SK-N-SH (cell line): ENCODE measurements at regions not wholly inside any gene's neighbourhood (a gene's known extent, or its start where the extent isn't known, plus 50 kb on each side); places are given as distances from the start of the nearest gene placed in this dataset.

Source experiments
- CTCF ChIA-PET: fragments of 300-600, 350-600 bp; formaldehyde crosslinking; extraction: SDS; loops from one replicate; lab custom pipeline; 2021; lab: Yijun Ruan, JAX
- POLR2A ChIA-PET: fragments of 350-600 bp; sonication (Branson Sonifier 250); formaldehyde crosslinking; extraction: SDS; loops from one replicate; lab custom pipeline; 2020; ENCODE audit warnings: antibody characterized with exemption, inconsistent platforms; lab: Yijun Ruan, JAX
- DNase-seq: peaks from one replicate; pipeline ENCODE4 v3.0.0; 2012
- H2AFZ ChIP-seq: fragments of 200-600 bp; sonication (generic); 2 replicates; pipeline ENCODE4 v1.8.1; 2016; ENCODE audit warnings: antibody characterized with exemption, mild to moderate bottlenecking, low read depth
- H3F3A ChIP-seq: fragments of 200-600 bp; sonication (generic); replicated peaks from 2 replicates; pipeline ENCODE3; 2016; ENCODE audit warnings: antibody characterized with exemption, mild to moderate bottlenecking; ENCODE audit not compliant: insufficient read depth
- H3K27ac ChIP-seq, 2 experiments: fragments of 200-500 bp in 1 of 2; fragments of 200-600 bp in 1 of 2; sonication (Bioruptor generic) in 1 of 2; sonication (generic), shearing (Covaris generic) in 1 of 2; 2 replicates each; pipeline versions ENCODE4 v1.5.1 to v1.6.1; 2014 to 2016; ENCODE audit warnings: low read depth in 2 of 2, inconsistent platforms in 1 of 2, low read length in 1 of 2, mild to moderate bottlenecking in 1 of 2, mixed read lengths in 1 of 2
- H3K27me3 ChIP-seq: fragments of 200-600 bp; sonication (generic), shearing (Covaris generic); 2 replicates; pipeline ENCODE4 v1.6.1; 2016; ENCODE audit warnings: mixed run types; ENCODE audit not compliant: insufficient read depth
- H3K36me3 ChIP-seq, 2 experiments: fragments of 200-500 bp in 1 of 2; fragments of 200-600 bp in 1 of 2; sonication (Bioruptor generic) in 1 of 2; sonication (generic) in 1 of 2; replicated peaks in 1 of 2; 2 replicates each; pipeline versions ENCODE3 to v1.5.1; 2014 to 2016; ENCODE audit warnings: low read length in 1 of 2, mild to moderate bottlenecking in 1 of 2; ENCODE audit not compliant: insufficient read depth in 2 of 2, control insufficient read depth in 1 of 2
- H3K4me1 ChIP-seq, 2 experiments: fragments of 200-500 bp in 1 of 2; fragments of 200-600 bp in 1 of 2; sonication (Bioruptor generic) in 1 of 2; sonication (generic), shearing (Covaris generic) in 1 of 2; 2 replicates each; pipeline versions ENCODE4 v1.5.1 to v1.6.1; 2014 to 2016; ENCODE audit warnings: low read depth in 1 of 2, low read length in 1 of 2, mixed run types in 1 of 2; ENCODE audit not compliant: insufficient read depth in 2 of 2, control insufficient read depth in 1 of 2
- H3K4me2 ChIP-seq: fragments of 200-600 bp; sonication (generic), shearing (Covaris generic); 2 replicates; pipeline ENCODE4 v1.6.1; 2017; ENCODE audit warnings: mixed run types
- H3K4me3 ChIP-seq, 2 experiments: fragments of 200-500 bp in 1 of 2; fragments of 200-600 bp in 1 of 2; sonication (Bioruptor generic) in 1 of 2; sonication (generic), shearing (Covaris generic) in 1 of 2; 2 replicates each; pipeline versions ENCODE4 v1.5.1 to v1.8.1; 2014 to 2016; ENCODE audit warnings: low read depth in 2 of 2, inconsistent platforms in 1 of 2, low read length in 1 of 2, mild to moderate bottlenecking in 1 of 2, mixed read lengths in 1 of 2, moderate library complexity in 1 of 2
- H3K79me2 ChIP-seq: fragments of 200-600 bp; sonication (generic); 2 replicates; pipeline ENCODE4 v1.8.1; 2017; ENCODE audit warnings: mild to moderate bottlenecking; ENCODE audit not compliant: insufficient read depth
- H3K9ac ChIP-seq: fragments of 200-600 bp; sonication (generic); 2 replicates; pipeline ENCODE4 v1.6.1; 2017; ENCODE audit warnings: mixed run types
- H3K9me2 ChIP-seq: fragments of 200-600 bp; sonication (generic); 2 replicates; pipeline ENCODE4 v1.6.1; 2017; ENCODE audit warnings: mixed run types
- H3K9me3 ChIP-seq: fragments of 200-600 bp; sonication (generic); 2 replicates; pipeline ENCODE4 v1.6.1; 2017; ENCODE audit warnings: mixed run types, mild to moderate bottlenecking, moderate library complexity
- H4K20me1 ChIP-seq: fragments of 200-600 bp; sonication (generic); 2 replicates; pipeline ENCODE4 v1.6.1; 2017; ENCODE audit warnings: mild to moderate bottlenecking, mixed run types; ENCODE audit not compliant: insufficient read depth
- ELF1 ChIP-seq: IDR thresholded peaks from 2 replicates; pipeline ENCODE4 v1.4.0; 2012
- EP300 ChIP-seq, 2 experiments: IDR thresholded peaks; 2 replicates each; pipeline versions ENCODE4 v1.4.0 to v1.6.1; 2012; ENCODE audit warnings: borderline replicate concordance in 1 of 2, low read depth in 1 of 2, low read length in 1 of 2
- FOSL2 ChIP-seq: IDR thresholded peaks from 2 replicates; pipeline ENCODE4 v1.4.0; 2012; ENCODE audit warnings: low read depth, mild to moderate bottlenecking, moderate library complexity, borderline replicate concordance
- FOXJ3 ChIP-seq: sonication (generic); formaldehyde crosslinking; IDR thresholded peaks from 2 replicates; pipeline ENCODE4 v1.5.1; 2020; ENCODE audit warnings: mild to moderate bottlenecking, missing genetic modification reagents
- FOXM1 ChIP-seq: IDR thresholded peaks from 2 replicates; pipeline ENCODE4 v1.4.0; 2012; ENCODE audit warnings: low read depth, mild to moderate bottlenecking
- GATA2 ChIP-seq: sonication (generic); formaldehyde crosslinking; IDR thresholded peaks from 2 replicates; pipeline ENCODE4 v1.5.0; 2020; ENCODE audit warnings: mild to moderate bottlenecking, missing genetic modification reagents
- IRF3 ChIP-seq: fragments of 150-350 bp; IDR thresholded peaks from 2 replicates; pipeline ENCODE4 v1.6.1; 2016; ENCODE audit warnings: mild to moderate bottlenecking, low read depth, low read length
- MXI1 ChIP-seq: IDR thresholded peaks from 2 replicates; pipeline ENCODE4 v1.6.1; 2012; ENCODE audit warnings: mild to moderate bottlenecking, low read depth, low read length, improper control_type of control experiment
- NFIC ChIP-seq: IDR thresholded peaks from 2 replicates; pipeline ENCODE4 v1.4.0; 2012; ENCODE audit warnings: borderline replicate concordance
- RCOR1 ChIP-seq: fragments of 150-350 bp; IDR thresholded peaks from 2 replicates; pipeline ENCODE4 v1.6.1; 2017; ENCODE audit warnings: antibody characterized with exemption, low read length
- TAF1 ChIP-seq: IDR thresholded peaks from 2 replicates; pipeline ENCODE4 v1.6.1; 2012; ENCODE audit warnings: low read depth, mild to moderate bottlenecking, low read length, moderate library complexity, borderline replicate concordance
- TCF12 ChIP-seq: IDR thresholded peaks from 2 replicates; pipeline ENCODE4 v1.4.0; 2012
- TEAD4 ChIP-seq: IDR thresholded peaks from 2 replicates; pipeline ENCODE4 v1.4.0; 2012; ENCODE audit warnings: mild to moderate bottlenecking, borderline replicate concordance; ENCODE audit not compliant: insufficient read depth
- USF1 ChIP-seq: IDR thresholded peaks from 2 replicates; pipeline ENCODE4 v1.4.0; 2012; ENCODE audit warnings: low read depth, borderline replicate concordance
- YY1 ChIP-seq: IDR thresholded peaks from 2 replicates; pipeline ENCODE4 v1.4.0; 2012; ENCODE audit warnings: low read depth, mild to moderate bottlenecking
- WGBS: methylation state at CpG from one replicate; pipeline ENCODE4 v1.1.6; 2017; ENCODE audit warnings: low lambda C conversion rate; 5-methylcytosine and 5-hydroxymethylcytosine counted together
- TF ChIP-seq, protein P1 (sequence below): fragments of 200-600 bp; sonication (generic); IDR thresholded peaks from 2 replicates; pipeline ENCODE4 v1.6.1; 2017; ENCODE audit warnings: antibody characterized with exemption, mild to moderate bottlenecking, moderate library complexity
- TF ChIP-seq, protein P2 (sequence below): IDR thresholded peaks from 2 replicates; pipeline ENCODE4 v1.4.0; 2012; ENCODE audit warnings: low read depth, borderline replicate concordance
- TF ChIP-seq, protein P3 (sequence below): IDR thresholded peaks from 2 replicates; pipeline ENCODE4 v1.6.1; 2012; ENCODE audit warnings: mild to moderate bottlenecking, low read depth, low read length, moderate library complexity

DNA sequence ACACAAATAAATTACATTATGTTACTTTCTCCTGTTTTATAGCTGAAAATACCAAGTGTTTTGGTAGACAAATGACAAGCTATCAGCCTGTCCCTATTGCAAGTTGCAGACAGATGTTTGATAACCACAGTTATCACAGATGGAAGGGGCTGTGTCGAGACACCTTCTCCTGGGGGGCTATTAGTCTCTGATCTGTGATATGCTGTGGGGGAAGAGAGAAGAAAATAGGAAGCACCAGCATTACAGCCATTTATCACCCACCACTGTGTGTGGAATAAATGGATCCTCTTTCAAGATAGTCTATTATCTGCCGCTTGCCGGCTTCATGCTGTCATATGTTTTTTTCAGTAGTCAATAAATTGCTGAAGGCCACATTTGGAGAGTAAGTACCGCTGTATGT lies 597.2 kb upstream of the ADARB2 start:
- ChIA-PET POLR2A (no interaction called here), CTCF (no interaction called here)
- no peak overlapping the region for H3K9ac ChIP-seq
- H3K79me2 ChIP-seq, result no peaks in the 10 kb centered on the region
- no peaks in the 10 kb centered on the region for H3F3A ChIP-seq
- H3K9me2 ChIP-seq, result no peaks in the 10 kb centered on the region
- peak; percentile 39 for DNase-seq
- H2AFZ ChIP-seq, result no peak overlapping the region
- H3K9me3 ChIP-seq, result no peaks in the 10 kb centered on the region
- WGBS, result 5% methylated on average over 4 of the region's 4 CpGs
- no peak overlapping the region for H3K4me2 ChIP-seq
- H3K4me1 ChIP-seq, result peaks cover 0 to 6% of the 10 kb centered on the region in 2 experiments; a peak in 2 of 4 replicates
- no peaks in the 10 kb centered on the region for H3K27me3 ChIP-seq
- TF ChIP-seq, protein P1, sequence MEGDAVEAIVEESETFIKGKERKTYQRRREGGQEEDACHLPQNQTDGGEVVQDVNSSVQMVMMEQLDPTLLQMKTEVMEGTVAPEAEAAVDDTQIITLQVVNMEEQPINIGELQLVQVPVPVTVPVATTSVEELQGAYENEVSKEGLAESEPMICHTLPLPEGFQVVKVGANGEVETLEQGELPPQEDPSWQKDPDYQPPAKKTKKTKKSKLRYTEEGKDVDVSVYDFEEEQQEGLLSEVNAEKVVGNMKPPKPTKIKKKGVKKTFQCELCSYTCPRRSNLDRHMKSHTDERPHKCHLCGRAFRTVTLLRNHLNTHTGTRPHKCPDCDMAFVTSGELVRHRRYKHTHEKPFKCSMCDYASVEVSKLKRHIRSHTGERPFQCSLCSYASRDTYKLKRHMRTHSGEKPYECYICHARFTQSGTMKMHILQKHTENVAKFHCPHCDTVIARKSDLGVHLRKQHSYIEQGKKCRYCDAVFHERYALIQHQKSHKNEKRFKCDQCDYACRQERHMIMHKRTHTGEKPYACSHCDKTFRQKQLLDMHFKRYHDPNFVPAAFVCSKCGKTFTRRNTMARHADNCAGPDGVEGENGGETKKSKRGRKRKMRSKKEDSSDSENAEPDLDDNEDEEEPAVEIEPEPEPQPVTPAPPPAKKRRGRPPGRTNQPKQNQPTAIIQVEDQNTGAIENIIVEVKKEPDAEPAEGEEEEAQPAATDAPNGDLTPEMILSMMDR, result no peak
- TF ChIP-seq TEAD4, result no peak
- no peak for TF ChIP-seq FOXM1
- no peak for TF ChIP-seq FOXJ3
- TF ChIP-seq TAF1, result no peak
- no peak for TF ChIP-seq RCOR1
- peak; percentile 88 for TF ChIP-seq GATA2 (CRISPR knock-in tag)
- no peak for TF ChIP-seq TCF12
- no peak for TF ChIP-seq IRF3
- TF ChIP-seq ELF1, result no peak
- TF ChIP-seq FOSL2, result no peak
- no peak for TF ChIP-seq MXI1
- no peak for TF ChIP-seq YY1
- TF ChIP-seq, protein P2, sequence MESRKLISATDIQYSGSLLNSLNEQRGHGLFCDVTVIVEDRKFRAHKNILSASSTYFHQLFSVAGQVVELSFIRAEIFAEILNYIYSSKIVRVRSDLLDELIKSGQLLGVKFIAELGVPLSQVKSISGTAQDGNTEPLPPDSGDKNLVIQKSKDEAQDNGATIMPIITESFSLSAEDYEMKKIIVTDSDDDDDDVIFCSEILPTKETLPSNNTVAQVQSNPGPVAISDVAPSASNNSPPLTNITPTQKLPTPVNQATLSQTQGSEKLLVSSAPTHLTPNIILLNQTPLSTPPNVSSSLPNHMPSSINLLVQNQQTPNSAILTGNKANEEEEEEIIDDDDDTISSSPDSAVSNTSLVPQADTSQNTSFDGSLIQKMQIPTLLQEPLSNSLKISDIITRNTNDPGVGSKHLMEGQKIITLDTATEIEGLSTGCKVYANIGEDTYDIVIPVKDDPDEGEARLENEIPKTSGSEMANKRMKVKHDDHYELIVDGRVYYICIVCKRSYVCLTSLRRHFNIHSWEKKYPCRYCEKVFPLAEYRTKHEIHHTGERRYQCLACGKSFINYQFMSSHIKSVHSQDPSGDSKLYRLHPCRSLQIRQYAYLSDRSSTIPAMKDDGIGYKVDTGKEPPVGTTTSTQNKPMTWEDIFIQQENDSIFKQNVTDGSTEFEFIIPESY, result no peak
- no peak for TF ChIP-seq NFIC
- TF ChIP-seq, protein P3, sequence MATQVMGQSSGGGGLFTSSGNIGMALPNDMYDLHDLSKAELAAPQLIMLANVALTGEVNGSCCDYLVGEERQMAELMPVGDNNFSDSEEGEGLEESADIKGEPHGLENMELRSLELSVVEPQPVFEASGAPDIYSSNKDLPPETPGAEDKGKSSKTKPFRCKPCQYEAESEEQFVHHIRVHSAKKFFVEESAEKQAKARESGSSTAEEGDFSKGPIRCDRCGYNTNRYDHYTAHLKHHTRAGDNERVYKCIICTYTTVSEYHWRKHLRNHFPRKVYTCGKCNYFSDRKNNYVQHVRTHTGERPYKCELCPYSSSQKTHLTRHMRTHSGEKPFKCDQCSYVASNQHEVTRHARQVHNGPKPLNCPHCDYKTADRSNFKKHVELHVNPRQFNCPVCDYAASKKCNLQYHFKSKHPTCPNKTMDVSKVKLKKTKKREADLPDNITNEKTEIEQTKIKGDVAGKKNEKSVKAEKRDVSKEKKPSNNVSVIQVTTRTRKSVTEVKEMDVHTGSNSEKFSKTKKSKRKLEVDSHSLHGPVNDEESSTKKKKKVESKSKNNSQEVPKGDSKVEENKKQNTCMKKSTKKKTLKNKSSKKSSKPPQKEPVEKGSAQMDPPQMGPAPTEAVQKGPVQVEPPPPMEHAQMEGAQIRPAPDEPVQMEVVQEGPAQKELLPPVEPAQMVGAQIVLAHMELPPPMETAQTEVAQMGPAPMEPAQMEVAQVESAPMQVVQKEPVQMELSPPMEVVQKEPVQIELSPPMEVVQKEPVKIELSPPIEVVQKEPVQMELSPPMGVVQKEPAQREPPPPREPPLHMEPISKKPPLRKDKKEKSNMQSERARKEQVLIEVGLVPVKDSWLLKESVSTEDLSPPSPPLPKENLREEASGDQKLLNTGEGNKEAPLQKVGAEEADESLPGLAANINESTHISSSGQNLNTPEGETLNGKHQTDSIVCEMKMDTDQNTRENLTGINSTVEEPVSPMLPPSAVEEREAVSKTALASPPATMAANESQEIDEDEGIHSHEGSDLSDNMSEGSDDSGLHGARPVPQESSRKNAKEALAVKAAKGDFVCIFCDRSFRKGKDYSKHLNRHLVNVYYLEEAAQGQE, result no peak
- peak in 1 of 2 experiments; percentile 42; a peak in 1 of 4 replicates for TF ChIP-seq EP300 (IDR thresholded peaks at IDR 0.05; ENCODE audit: borderline replicate concordance in 1 of 2, low read depth in 1 of 2, low read length in 1 of 2)
- no peak for TF ChIP-seq USF1
- H3K36me3 ChIP-seq, result no peaks in the 10 kb centered on the region
- H3K4me3 ChIP-seq, result no peak overlapping the region
- H4K20me1 ChIP-seq, result no peaks in the 10 kb centered on the region
- H3K27ac ChIP-seq, result peak overlapping the region in 1 of 2 experiments; percentile 90; a peak in 2 of 4 replicates
